IMR-90 (cell line): ENCODE measurements at regions not wholly inside any gene's neighbourhood (a gene's known extent, or its start where the extent isn't known, plus 50 kb on each side); places are given as distances from the start of the nearest gene placed in this dataset.

Experiments
- ATAC-seq: fragments of 200-7000 bp; cut with Tn5 transposase; 2 replicates; pipeline ENCODE4 v1.9.1; 2020; ENCODE audit warnings: low read depth, mild to moderate bottlenecking, moderate library complexity
- BruUV-seq: library from RNA; stranded (reverse); fragments of 400-500 nt; replicated peaks from 2 replicates; lab custom pipeline; 2021; lab: Mats Ljungman, UMichigan
- CTCF ChIA-PET: fragments of 300-600 bp; formaldehyde crosslinking; extraction: SDS; loops from one replicate; lab custom pipeline; 2021; ENCODE audit warnings: antibody characterized with exemption; lab: Yijun Ruan, JAX
- POLR2A ChIA-PET: fragments of 300-600 bp; sonication (Branson Sonifier 250); formaldehyde crosslinking; loops from one replicate; lab custom pipeline; 2022; ENCODE audit warnings: antibody characterized with exemption; ENCODE audit not compliant: unreplicated experiment; lab: Charles Lee
- DNase-seq: peaks from one replicate; pipeline ENCODE4 v3.0.0; 2013
- H2AFZ ChIP-seq: replicated peaks from 2 replicates; pipeline ENCODE3; 2013; ENCODE audit warnings: low read length, mild to moderate bottlenecking; ENCODE audit not compliant: poor library complexity
- H2AK5ac ChIP-seq: 2 replicates; pipeline ENCODE4 v1.6.1; 2013; ENCODE audit warnings: low read depth, low read length, inconsistent platforms
- H2AK9ac ChIP-seq: replicated peaks from 2 replicates; pipeline ENCODE3; 2013; ENCODE audit warnings: mild to moderate bottlenecking, low read depth, low read length, moderate library complexity; ENCODE audit not compliant: poor library complexity
- H2BK120ac ChIP-seq: 2 replicates; pipeline ENCODE4 v1.6.1; 2013; ENCODE audit warnings: low read depth, low read length, inconsistent platforms
- H2BK15ac ChIP-seq: 3 replicates; pipeline ENCODE4 v1.6.1; 2013; ENCODE audit warnings: low read depth, low read length, inconsistent platforms
- H2BK20ac ChIP-seq: 2 replicates; pipeline ENCODE4 v1.6.1; 2013; ENCODE audit warnings: low read depth, mild to moderate bottlenecking, inconsistent platforms, low read length, moderate library complexity
- H2BK5ac ChIP-seq: 2 replicates; pipeline ENCODE4 v1.6.1; 2013; ENCODE audit warnings: mild to moderate bottlenecking, low read depth, low read length, inconsistent platforms; ENCODE audit not compliant: poor library complexity, severe bottlenecking
- H3K14ac ChIP-seq: replicated peaks from 2 replicates; pipeline ENCODE4 v1.6.1; 2013; ENCODE audit warnings: low read depth, low read length, inconsistent platforms
- H3K18ac ChIP-seq: 2 replicates; pipeline ENCODE4 v1.6.1; 2013; ENCODE audit warnings: low read depth, low read length, control low read depth
- H3K23ac ChIP-seq: 2 replicates; pipeline ENCODE4 v1.6.1; 2013; ENCODE audit warnings: low read depth, low read length, inconsistent platforms
- H3K27ac ChIP-seq: 2 replicates; pipeline ENCODE4 v1.5.1; 2013; ENCODE audit warnings: mild to moderate bottlenecking, control low read depth, low read length; ENCODE audit not compliant: insufficient read depth
- H3K27me3 ChIP-seq: 2 replicates; pipeline ENCODE4 v1.6.1; 2013; ENCODE audit warnings: low read length; ENCODE audit not compliant: control insufficient read depth, insufficient read depth
- H3K36me3 ChIP-seq: 2 replicates; pipeline ENCODE4 v1.6.1; 2013; ENCODE audit warnings: low read length, mixed read lengths; ENCODE audit not compliant: control insufficient read depth, insufficient read depth
- H3K4ac ChIP-seq: 2 replicates; pipeline ENCODE4 v1.6.1; 2013; ENCODE audit warnings: low read depth, low read length, inconsistent platforms
- H3K4me1 ChIP-seq: 2 replicates; pipeline ENCODE4 v1.6.1; 2013; ENCODE audit warnings: low read length, mixed read lengths; ENCODE audit not compliant: control insufficient read depth, insufficient read depth
- H3K4me2 ChIP-seq: 2 replicates; pipeline ENCODE4 v1.6.1; 2013; ENCODE audit warnings: low read depth, mild to moderate bottlenecking, control low read depth, low read length, moderate library complexity
- H3K4me3 ChIP-seq: 2 replicates; pipeline ENCODE4 v1.5.1; 2013; ENCODE audit warnings: low read depth, mild to moderate bottlenecking, control low read depth, low read length, moderate library complexity; ENCODE audit not compliant: insufficient read depth
- H3K56ac ChIP-seq: 2 replicates; pipeline ENCODE4 v1.6.1; 2013; ENCODE audit warnings: low read length, inconsistent platforms; ENCODE audit not compliant: insufficient read depth; ENCODE audit errors: extremely low read depth
- H3K79me1 ChIP-seq, 2 experiments: 2 replicates each; pipeline ENCODE4 v1.6.1; 2013; ENCODE audit warnings: low read length in 2 of 2, inconsistent platforms in 1 of 2, low read depth in 1 of 2
- H3K9ac ChIP-seq: 2 replicates; pipeline ENCODE4 v1.6.1; 2013; ENCODE audit warnings: low read depth, low read length, control low read depth
- H3K9me1 ChIP-seq: 2 replicates; pipeline ENCODE4 v1.6.1; 2013; ENCODE audit warnings: low read length, inconsistent platforms; ENCODE audit not compliant: insufficient read depth
- H3K9me3 ChIP-seq: 2 replicates; pipeline ENCODE4 v1.6.1; 2013; ENCODE audit warnings: low read length; ENCODE audit not compliant: control insufficient read depth, insufficient read depth
- H4K20me1 ChIP-seq: 2 replicates; pipeline ENCODE4 v1.6.1; 2013; ENCODE audit warnings: low read length, inconsistent platforms; ENCODE audit not compliant: insufficient read depth
- H4K5ac ChIP-seq: 2 replicates; pipeline ENCODE4 v1.6.1; 2013; ENCODE audit warnings: mild to moderate bottlenecking, low read depth, low read length, control low read depth
- H4K8ac ChIP-seq, 2 experiments: 2 replicates each; pipeline ENCODE4 v1.6.1; 2013; ENCODE audit warnings: low read depth in 2 of 2, low read length in 2 of 2, control low read depth in 1 of 2, inconsistent platforms in 1 of 2
- H4K91ac ChIP-seq: 2 replicates; pipeline ENCODE4 v1.6.1; 2013; ENCODE audit warnings: low read depth, low read length, inconsistent platforms; ENCODE audit not compliant: insufficient read depth
- MAFK ChIP-seq: IDR thresholded peaks from 2 replicates; pipeline ENCODE4 v1.6.1; 2012; ENCODE audit warnings: low read depth, low read length, improper control_type of control experiment
- WGBS, 2 experiments: methylation state at CpG; one replicate each; pipeline versions ENCODE4 v1.1.5 to v1.1.7; 2013; ENCODE audit warnings: missing lambda C conversion rate in 2 of 2; ENCODE audit not compliant: insufficient read length in 1 of 2; ENCODE audit errors: extremely low coverage in 2 of 2; 5-methylcytosine and 5-hydroxymethylcytosine counted together
- dilution Hi-C: fragments of 300-500 bp; cut with HindIII; formaldehyde crosslinking; loops from one replicate; pipeline ENCODE4 v1.14.3; 2018; ENCODE audit warnings: low sequenced_read_pairs; ENCODE audit not compliant: unreplicated experiment
- in situ Hi-C: fragments of 300-500 bp; cut with MboI; formaldehyde crosslinking; loops from 3 replicates; pipeline ENCODE4 v1.14.3; 2019; ENCODE audit warnings: low sequenced_read_pairs, inconsistent platforms, mixed read lengths
- intact Hi-C: fragments of 100-400 bp; cut with micrococcal nuclease; formaldehyde crosslinking; loops from 2 replicates; pipeline ENCODE4 v1.10.0; 2022
- TF ChIP-seq, protein P1 (sequence below): fragments of 150-350 bp; IDR thresholded peaks from 2 replicates; pipeline ENCODE4 v1.6.1; 2016; ENCODE audit warnings: low read depth, mild to moderate bottlenecking, low read length, moderate library complexity, borderline replicate concordance

DNA sequence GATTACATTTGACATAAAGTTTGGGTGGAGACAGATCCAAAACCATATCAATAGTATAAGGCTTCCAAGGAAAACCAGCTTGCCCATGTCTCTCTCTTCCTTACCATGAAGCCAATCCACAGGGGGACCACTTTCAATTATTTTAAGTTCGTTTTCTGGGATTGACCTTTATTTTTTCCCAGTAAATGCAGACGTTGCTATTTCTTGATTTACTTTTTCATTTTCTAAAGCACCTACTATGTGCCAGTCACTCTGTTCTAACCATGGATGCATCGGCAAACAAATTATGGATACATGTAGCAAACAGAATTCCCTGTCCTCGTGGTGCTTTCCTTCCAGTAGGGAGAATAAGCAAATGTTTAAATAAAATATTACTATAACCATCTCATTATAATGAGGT lies 65.8 kb upstream of the KCNA1 start:
- Histone ChIP-seq H3K23ac (no peak overlapping the region), H3K4me1 (no peaks in the 10 kb centered on the region), H2AK5ac (no peak overlapping the region), H3K9me1 (no peaks in the 10 kb centered on the region), H2AK9ac (no peak overlapping the region), H3K18ac (no peak overlapping the region), H3K79me1 (no peaks in the 10 kb centered on the region), H2AFZ (no peak overlapping the region), H3K9me3 (no peaks in the 10 kb centered on the region), H2BK120ac (no peak overlapping the region), H4K20me1 (no peaks in the 10 kb centered on the region), H3K4ac (no peak overlapping the region), H3K14ac (no peak overlapping the region), H4K5ac (no peak overlapping the region), H3K27ac (no peak overlapping the region), H3K4me3 (no peak overlapping the region), H4K91ac (no peak overlapping the region), H3K56ac (no peak overlapping the region), H3K4me2 (no peak overlapping the region), H3K9ac (no peak overlapping the region), H2BK15ac (no peak overlapping the region), H2BK5ac (no peak overlapping the region), H3K27me3 (no peaks in the 10 kb centered on the region; the same call in 1 of the 2 replicates), H2BK20ac (no peak overlapping the region), H3K36me3 (no peaks in the 10 kb centered on the region), H4K8ac (no peak overlapping the region)
- TF ChIP-seq MAFK = peak; percentile 33
- TF ChIP-seq, protein P1, sequence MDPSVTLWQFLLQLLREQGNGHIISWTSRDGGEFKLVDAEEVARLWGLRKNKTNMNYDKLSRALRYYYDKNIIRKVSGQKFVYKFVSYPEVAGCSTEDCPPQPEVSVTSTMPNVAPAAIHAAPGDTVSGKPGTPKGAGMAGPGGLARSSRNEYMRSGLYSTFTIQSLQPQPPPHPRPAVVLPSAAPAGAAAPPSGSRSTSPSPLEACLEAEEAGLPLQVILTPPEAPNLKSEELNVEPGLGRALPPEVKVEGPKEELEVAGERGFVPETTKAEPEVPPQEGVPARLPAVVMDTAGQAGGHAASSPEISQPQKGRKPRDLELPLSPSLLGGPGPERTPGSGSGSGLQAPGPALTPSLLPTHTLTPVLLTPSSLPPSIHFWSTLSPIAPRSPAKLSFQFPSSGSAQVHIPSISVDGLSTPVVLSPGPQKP = no peak
- intact Hi-C loops (no loop called here), in situ Hi-C loops (no loop called here), dilution Hi-C loops (no loop called here)
- no peak for ATAC-seq
- ChIA-PET POLR2A (no interaction called here), CTCF (no interaction called here)
- no TSS peak for BruUV-seq
- no peak for DNase-seq
- no CpG with 5 or more reads among the region's 4 CpGs for WGBS, 2 experiments
